H1 (cell line): ENCODE measurements at regions not wholly inside any gene's neighbourhood (a gene's known extent, or its start where the extent isn't known, plus 50 kb on each side); places are given as distances from the start of the nearest gene placed in this dataset.

Experiments
- CTCF ChIA-PET: fragments of 300-600 bp; sonication (Branson Sonifier 250); formaldehyde crosslinking; loops from one replicate; lab custom pipeline; 2021; ENCODE audit not compliant: partially characterized antibody; lab: Charles Lee
- POLR2A ChIA-PET: fragments of 300-600 bp; sonication (Branson Sonifier 250); formaldehyde crosslinking; loops from one replicate; lab custom pipeline; 2021; ENCODE audit warnings: inconsistent platforms; ENCODE audit not compliant: partially characterized antibody; lab: Charles Lee
- DNase-seq, 2 experiments: peaks; one replicate each; pipeline versions ENCODE4 v3.0.0 to v3.0.0-alpha.2; 2010 to 2022; ENCODE audit warnings: low spot score in 2 of 2, low read depth in 1 of 2, mixed read lengths in 1 of 2
- FAIRE-seq: peaks from 2 replicates; lab custom pipeline; 2011; peaks lifted over from hg19 to GRCh38; lab: Jason Lieb, UNC
- H2AFZ ChIP-seq: 2 replicates; pipeline ENCODE4 v1.8.1; 2012; ENCODE audit warnings: low read length, inconsistent platforms
- H2AK5ac ChIP-seq: 2 replicates; pipeline ENCODE4 v1.6.1; 2013; ENCODE audit warnings: low read depth, low read length
- H2BK120ac ChIP-seq: replicated peaks from 2 replicates; pipeline ENCODE3; 2013; ENCODE audit warnings: low read depth, low read length, inconsistent platforms
- H2BK12ac ChIP-seq: 2 replicates; pipeline ENCODE4 v1.6.1; 2013; ENCODE audit warnings: low read depth, low read length
- H2BK15ac ChIP-seq: 2 replicates; pipeline ENCODE4 v1.6.1; 2013; ENCODE audit warnings: low read length
- H2BK20ac ChIP-seq: 2 replicates; pipeline ENCODE4 v1.6.1; 2013; ENCODE audit warnings: low read length
- H2BK5ac ChIP-seq: 2 replicates; pipeline ENCODE4 v1.6.1; 2013; ENCODE audit warnings: low read depth, low read length
- H3K14ac ChIP-seq: 2 replicates; pipeline ENCODE4 v1.6.1; 2013; ENCODE audit warnings: inconsistent platforms; ENCODE audit not compliant: insufficient read length
- H3K18ac ChIP-seq: 2 replicates; pipeline ENCODE4 v1.6.1; 2013; ENCODE audit warnings: low read length; ENCODE audit errors: extremely low read depth
- H3K23ac ChIP-seq: 2 replicates; pipeline ENCODE4 v1.6.1; 2013; ENCODE audit warnings: inconsistent platforms; ENCODE audit not compliant: insufficient read length
- H3K23me2 ChIP-seq: 2 replicates; pipeline ENCODE4 v1.6.1; 2013; ENCODE audit warnings: low read depth, low read length
- H3K27ac ChIP-seq: 2 replicates; pipeline ENCODE4 v1.6.1; 2011; ENCODE audit warnings: low read depth, low read length, inconsistent platforms
- H3K27me3 ChIP-seq, 4 experiments: replicated peaks in 1 of 4; 1 replicate in 1 of 4; 2 replicates in 3 of 4; pipeline versions ENCODE4 v1.6.1 to v1.8.1; 2011 to 2013; ENCODE audit warnings: low read length in 3 of 4, mild to moderate bottlenecking in 3 of 4, inconsistent platforms in 2 of 4, mixed read lengths in 2 of 4, moderate library complexity in 1 of 4; ENCODE audit not compliant: control insufficient read depth in 3 of 4, insufficient read depth in 3 of 4; ENCODE audit errors: extremely low read depth in 1 of 4
- H3K36me3 ChIP-seq, 4 experiments: 2 replicates each; pipeline versions ENCODE4 v1.6.1 to v1.8.1; 2011 to 2013; ENCODE audit warnings: mild to moderate bottlenecking in 4 of 4, low read length in 3 of 4, moderate library complexity in 2 of 4, control low read depth in 1 of 4, inconsistent platforms in 1 of 4; ENCODE audit not compliant: insufficient read depth in 4 of 4, control insufficient read depth in 2 of 4
- H3K4ac ChIP-seq: replicated peaks from 2 replicates; pipeline ENCODE3; 2013; ENCODE audit warnings: low read length, low read depth, mixed read lengths, inconsistent platforms; ENCODE audit not compliant: insufficient read length
- H3K4me1 ChIP-seq, 4 experiments: replicated peaks in 1 of 4; 1 replicate in 1 of 4; 2 replicates in 3 of 4; pipeline versions ENCODE4 v1.6.1 to v1.8.1; 2011 to 2013; ENCODE audit warnings: low read length in 3 of 4, inconsistent platforms in 2 of 4, mixed read lengths in 1 of 4; ENCODE audit not compliant: insufficient read depth in 4 of 4, control insufficient read depth in 3 of 4
- H3K4me2 ChIP-seq, 2 experiments: 2 replicates each; pipeline versions ENCODE4 v1.6.1 to v1.8.1; 2011 to 2013; ENCODE audit warnings: low read depth in 2 of 2, low read length in 2 of 2, control low read depth in 1 of 2, inconsistent platforms in 1 of 2, mild to moderate bottlenecking in 1 of 2; ENCODE audit not compliant: insufficient read depth in 1 of 2
- H3K4me3 ChIP-seq, 4 experiments: fragments of 200-600, 300-600 bp in 1 of 4; sonication (generic), shearing (Covaris generic), sonication (Bioruptor Twin) in 1 of 4; 2 replicates each; pipeline versions ENCODE4 v1.5.1 to v1.8.1; 2011 to 2016; ENCODE audit warnings: low read length in 4 of 4, low read depth in 3 of 4, control low read depth in 2 of 4, inconsistent platforms in 2 of 4, mild to moderate bottlenecking in 2 of 4, mixed read lengths in 1 of 4, moderate library complexity in 1 of 4; ENCODE audit not compliant: insufficient read depth in 2 of 4; ENCODE audit errors: extremely low read depth in 1 of 4
- H3K56ac ChIP-seq: replicated peaks from 2 replicates; pipeline ENCODE3; 2013; ENCODE audit warnings: low read depth, mild to moderate bottlenecking, mixed read lengths, low read length, inconsistent platforms; ENCODE audit not compliant: insufficient read length
- H3K79me1 ChIP-seq: 2 replicates; pipeline ENCODE4 v1.6.1; 2013; ENCODE audit warnings: low read depth, low read length, control low read depth
- H3K79me2 ChIP-seq, 2 experiments: 2 replicates each; pipeline versions ENCODE4 v1.6.1 to v1.8.1; 2012 to 2013; ENCODE audit warnings: low read length in 2 of 2, mild to moderate bottlenecking in 2 of 2, inconsistent platforms in 1 of 2; ENCODE audit not compliant: insufficient read depth in 2 of 2, control insufficient read depth in 1 of 2
- H3K9ac ChIP-seq, 4 experiments: replicated peaks in 1 of 4; 1 replicate in 1 of 4; 2 replicates in 3 of 4; pipeline versions ENCODE4 v1.6.1 to v1.8.1; 2011 to 2013; ENCODE audit warnings: low read depth in 3 of 4, low read length in 3 of 4, control low read depth in 2 of 4, mild to moderate bottlenecking in 2 of 4, moderate library complexity in 2 of 4, inconsistent platforms in 1 of 4; ENCODE audit errors: extremely low read depth in 1 of 4
- H3K9me3 ChIP-seq, 2 experiments: 2 replicates each; pipeline versions ENCODE4 v1.6.1 to v1.8.1; 2012 to 2013; ENCODE audit warnings: mild to moderate bottlenecking in 2 of 2, moderate library complexity in 2 of 2, control low read depth in 1 of 2, inconsistent platforms in 1 of 2, low read depth in 1 of 2, low read length in 1 of 2, mixed read lengths in 1 of 2; ENCODE audit not compliant: insufficient read depth in 2 of 2
- H4K20me1 ChIP-seq, 2 experiments: replicated peaks in 1 of 2; 2 replicates each; pipeline versions ENCODE3 to v1.8.1; 2011 to 2013; ENCODE audit warnings: inconsistent platforms in 2 of 2, low read length in 2 of 2, mild to moderate bottlenecking in 1 of 2; ENCODE audit not compliant: insufficient read depth in 2 of 2, control insufficient read depth in 1 of 2
- H4K5ac ChIP-seq: 2 replicates; pipeline ENCODE4 v1.6.1; 2013; ENCODE audit warnings: low read length, low read depth, mixed read lengths, inconsistent platforms; ENCODE audit not compliant: insufficient read length
- H4K8ac ChIP-seq: 2 replicates; pipeline ENCODE4 v1.8.0; 2013; ENCODE audit warnings: mild to moderate bottlenecking, moderate library complexity, low read length, inconsistent platforms; ENCODE audit not compliant: insufficient read depth; ENCODE audit errors: extremely low read depth
- H4K91ac ChIP-seq: replicated peaks from 2 replicates; pipeline ENCODE3; 2013; ENCODE audit warnings: low read length, mixed read lengths, inconsistent platforms; ENCODE audit not compliant: insufficient read length
- CHD2 ChIP-seq: IDR thresholded peaks from 2 replicates; pipeline ENCODE4 v1.6.1; 2012; ENCODE audit warnings: low read length, improper control_type of control experiment
- EP300 ChIP-seq, 2 experiments: IDR thresholded peaks; 1 replicate in 1 of 2; 2 replicates in 1 of 2; pipeline ENCODE4 v1.6.1; 2011 to 2012; ENCODE audit warnings: low read depth in 2 of 2, low read length in 2 of 2, mild to moderate bottlenecking in 2 of 2, borderline replicate concordance in 1 of 2, inconsistent platforms in 1 of 2, moderate library complexity in 1 of 2
- GTF2F1 ChIP-seq: IDR thresholded peaks from 2 replicates; pipeline ENCODE4 v1.6.1; 2012; ENCODE audit warnings: low read depth, low read length, improper control_type of control experiment, borderline replicate concordance
- PHF8 ChIP-seq: fragments of 200-600 bp; sonication (generic); conservative IDR thresholded peaks from 2 replicates; pipeline ENCODE4 v1.7.1; 2012; ENCODE audit warnings: low read depth, mild to moderate bottlenecking, inconsistent platforms, low read length, moderate library complexity
- POLR2A ChIP-seq, 2 experiments: IDR thresholded peaks; 1 replicate in 1 of 2; 2 replicates in 1 of 2; pipeline ENCODE4 v1.6.1; 2011; ENCODE audit warnings: low read depth in 2 of 2, low read length in 2 of 2, mild to moderate bottlenecking in 2 of 2; ENCODE audit errors: control extremely low read depth in 1 of 2
- SRF ChIP-seq: IDR thresholded peaks from 2 replicates; pipeline ENCODE4 v1.6.1; 2011; ENCODE audit warnings: mild to moderate bottlenecking, low read depth, low read length, moderate library complexity
- SUZ12 ChIP-seq: fragments of 200-600 bp; sonication (generic); IDR thresholded peaks from 2 replicates; pipeline ENCODE4 v1.6.1; 2012; ENCODE audit warnings: mild to moderate bottlenecking, inconsistent platforms, low read length, moderate library complexity, mixed read lengths
- TAF7 ChIP-seq: optimal IDR thresholded peaks from 2 replicates; pipeline ENCODE3; 2011; ENCODE audit warnings: low read depth, mild to moderate bottlenecking, inconsistent platforms, low read length, moderate library complexity, borderline replicate concordance
- TBP ChIP-seq: IDR thresholded peaks from 2 replicates; pipeline ENCODE4 v1.6.1; 2011; ENCODE audit warnings: low read depth, low read length, improper control_type of control experiment
- TEAD4 ChIP-seq: IDR thresholded peaks from 2 replicates; pipeline ENCODE4 v1.6.1; 2012; ENCODE audit warnings: low read depth, low read length, inconsistent platforms, mixed read lengths
- WGBS, 2 experiments: shearing (Covaris generic) in 1 of 2; methylation state at CpG; one replicate each; pipeline versions ENCODE4 v1.1.6 to v1.1.7; 2013 to 2015; ENCODE audit warnings: low lambda C conversion rate in 2 of 2, mixed read lengths in 2 of 2, inconsistent platforms in 1 of 2, low coverage in 1 of 2, missing lambda C conversion rate in 1 of 2; ENCODE audit not compliant: insufficient replicate concordance in 2 of 2, insufficient coverage in 1 of 2, insufficient read length in 1 of 2; ENCODE audit errors: extremely low coverage in 1 of 2, missing lambda C conversion rate in 1 of 2; 5-methylcytosine and 5-hydroxymethylcytosine counted together
- TF ChIP-seq, protein P1 (sequence below): IDR thresholded peaks from 2 replicates; pipeline ENCODE4 v1.6.1; 2012; ENCODE audit warnings: inconsistent platforms

- no peak overlapping the region for H3K9ac ChIP-seq
- no peaks in the 10 kb centered on the region for H3K79me1 ChIP-seq
- H3K27ac ChIP-seq = no peak overlapping the region
- no peak overlapping the region for H3K4ac ChIP-seq
- POLR2A ChIA-PET = no interaction called here
- H3K4me2 ChIP-seq = no peak overlapping the region
- H4K5ac ChIP-seq = no peak overlapping the region
- no peaks in the 10 kb centered on the region for H3K4me1 ChIP-seq
- no peaks in the 10 kb centered on the region for H3K79me2 ChIP-seq
- H3K56ac ChIP-seq = no peak overlapping the region
- no peak overlapping the region for H2BK12ac ChIP-seq
- DNase-seq (no peak), FAIRE-seq (no peak)
- no peak overlapping the region for H3K18ac ChIP-seq
- no peak overlapping the region for H3K14ac ChIP-seq
- no peak overlapping the region for H2BK5ac ChIP-seq
- no peaks in the 10 kb centered on the region for H3K23me2 ChIP-seq
- no peak overlapping the region for H2AFZ ChIP-seq
- CTCF ChIA-PET = interaction anchor here (1.2 kb wide), 1 partner anchor 25 kb away, joined by 3 read pairs; no protein-coding TSS in a partner anchor
- WGBS, 2 experiments = 94% methylated on average over 6 of the region's 6 CpGs; no CpG with 5 or more reads in 1 of the 2 experiments
- H3K27me3 ChIP-seq = no peaks in the 10 kb centered on the region
- H4K91ac ChIP-seq = no peak overlapping the region
- H4K20me1 ChIP-seq = no peaks in the 10 kb centered on the region
- no peak overlapping the region for H2BK120ac ChIP-seq
- H3K9me3 ChIP-seq = no peaks in the 10 kb centered on the region
- TF ChIP-seq GTF2F1 (no peak), TEAD4 (no peak), POLR2A (IDR thresholded peaks at IDR 0.05; ENCODE audit: control extremely low read depth in 1 of 2, low read depth in 2 of 2, low read length in 2 of 2) (no peak), EP300 (IDR thresholded peaks at IDR 0.05; ENCODE audit: borderline replicate concordance in 1 of 2, low read depth in 2 of 2, low read length in 2 of 2) (no peak), TBP (no peak), TAF7 (no peak), SUZ12 (no peak), SRF (no peak), CHD2 (no peak), PHF8 (no peak)
- TF ChIP-seq, protein P1, sequence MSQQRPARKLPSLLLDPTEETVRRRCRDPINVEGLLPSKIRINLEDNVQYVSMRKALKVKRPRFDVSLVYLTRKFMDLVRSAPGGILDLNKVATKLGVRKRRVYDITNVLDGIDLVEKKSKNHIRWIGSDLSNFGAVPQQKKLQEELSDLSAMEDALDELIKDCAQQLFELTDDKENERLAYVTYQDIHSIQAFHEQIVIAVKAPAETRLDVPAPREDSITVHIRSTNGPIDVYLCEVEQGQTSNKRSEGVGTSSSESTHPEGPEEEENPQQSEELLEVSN = no peak
- no peak overlapping the region for H4K8ac ChIP-seq
- no peak overlapping the region for H3K23ac ChIP-seq
- no peak overlapping the region for H2AK5ac ChIP-seq
- H2BK20ac ChIP-seq = no peak overlapping the region
- no peak overlapping the region for H3K4me3 ChIP-seq
- no peaks in the 10 kb centered on the region for H3K36me3 ChIP-seq
- no peak overlapping the region for H2BK15ac ChIP-seq
Observed at GRCh38 chr2:196568506-196568905, 71.0 kb upstream of the CCDC150 start.
